ENCODE measurements at regions not wholly inside any gene's neighbourhood (a gene's known extent, or its start where the extent isn't known, plus 50 kb on each side); places are given as distances from the start of the nearest gene placed in this dataset.

DNA sequence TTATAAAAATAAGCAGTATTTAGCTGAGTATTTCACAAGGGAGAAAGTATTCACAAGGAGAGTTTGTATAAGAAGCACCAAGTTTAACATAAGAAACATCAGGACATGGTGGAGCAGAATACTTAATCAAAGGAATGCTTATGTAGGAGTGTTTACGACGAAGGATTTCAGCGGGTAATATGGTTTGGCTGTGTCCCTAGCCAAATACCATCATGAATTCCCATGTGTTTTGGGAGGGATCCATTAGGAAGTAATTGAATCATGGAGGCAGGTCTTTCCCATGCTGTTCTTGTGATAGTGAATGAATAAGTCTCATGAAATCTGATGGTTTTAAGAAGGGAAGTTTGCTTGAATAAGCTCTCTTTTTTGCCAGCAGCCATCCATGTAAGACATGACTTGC is 1099.1 kb upstream of the ADGRB3 start:
- Histone ChIP-seq H3K9ac (ENCODE audit: low read length) (no peak overlapping the region), H3K79me2 (ENCODE audit: low read length) (no peaks in the 10 kb centered on the region), H3K4me2 (ENCODE audit: low read depth, low read length) (no peak overlapping the region), H3K27ac (ENCODE audit: low read length) (no peak overlapping the region), H3K36me3 (replicated peaks; ENCODE audit: insufficient read depth, low read length) (no peaks in the 10 kb centered on the region), H3K9me3 (replicated peaks; ENCODE audit: insufficient read depth, low read length) (no peaks in the 10 kb centered on the region), H3F3A (ENCODE audit: insufficient read depth, low read length) (no peaks in the 10 kb centered on the region), H3K4me3 (ENCODE audit: low read length) (no peak overlapping the region), H3K9me2 (replicated peaks; ENCODE audit: insufficient read depth, low read length) (no peaks in the 10 kb centered on the region), H4K20me1 (ENCODE audit: insufficient read depth, low read length) (no peaks in the 10 kb centered on the region), H2AFZ (ENCODE audit: low read length) (no peak overlapping the region), H3K27me3 (replicated peaks; ENCODE audit: insufficient read depth, low read length) (no peaks in the 10 kb centered on the region), H3K4me1 (ENCODE audit: low read length) (no peaks in the 10 kb centered on the region)
- DNase-seq, result no peak
- TF ChIP-seq EZH2 (optimal IDR thresholded peaks at IDR 0.05; ENCODE audit: low read depth, low read length), result no peak
- TF ChIP-seq EZH2phosphoT487 (IDR thresholded peaks at IDR 0.05; ENCODE audit: low read length), result no peak
- no peak for TF ChIP-seq CTCF (IDR thresholded peaks at IDR 0.05; ENCODE audit: low read length)

GRCh38 chr6:67506352-67506751 is 1128.7 kb upstream of the ADGRB3 start:
- Histone ChIP-seq H3K4me2 (ENCODE audit: low read depth, low read length) (no peak overlapping the region), H3K27me3 (replicated peaks; ENCODE audit: insufficient read depth, low read length) (no peaks in the 10 kb centered on the region), H3K79me2 (ENCODE audit: low read length) (no peaks in the 10 kb centered on the region), H3K4me3 (ENCODE audit: low read length) (no peak overlapping the region), H3K9me2 (replicated peaks; ENCODE audit: insufficient read depth, low read length) (no peaks in the 10 kb centered on the region), H3F3A (ENCODE audit: insufficient read depth, low read length) (no peaks in the 10 kb centered on the region), H3K36me3 (replicated peaks; ENCODE audit: insufficient read depth, low read length) (no peaks in the 10 kb centered on the region), H3K27ac (ENCODE audit: low read length) (no peak overlapping the region), H3K4me1 (ENCODE audit: low read length) (no peaks in the 10 kb centered on the region), H4K20me1 (ENCODE audit: insufficient read depth, low read length) (no peaks in the 10 kb centered on the region), H2AFZ (ENCODE audit: low read length) (no peak overlapping the region), H3K9ac (ENCODE audit: low read length) (no peak overlapping the region), H3K9me3 (replicated peaks; ENCODE audit: insufficient read depth, low read length) (no peaks in the 10 kb centered on the region)
- DNase-seq, result no peak
- TF ChIP-seq EZH2 (optimal IDR thresholded peaks at IDR 0.05; ENCODE audit: low read depth, low read length), result no peak
- TF ChIP-seq EZH2phosphoT487 (IDR thresholded peaks at IDR 0.05; ENCODE audit: low read length), result no peak
- no peak for TF ChIP-seq CTCF (IDR thresholded peaks at IDR 0.05; ENCODE audit: low read length)

- Histone ChIP-seq H3K9me3 (replicated peaks; ENCODE audit: insufficient read depth, low read length) (no peaks in the 10 kb centered on the region), H4K20me1 (ENCODE audit: insufficient read depth, low read length) (no peaks in the 10 kb centered on the region), H3K9me2 (replicated peaks; ENCODE audit: insufficient read depth, low read length) (no peaks in the 10 kb centered on the region), H3K9ac (ENCODE audit: low read length) (no peak overlapping the region), H3K4me1 (ENCODE audit: low read length) (no peaks in the 10 kb centered on the region), H3K4me3 (ENCODE audit: low read length) (no peak overlapping the region), H3K27me3 (replicated peaks; ENCODE audit: insufficient read depth, low read length) (no peaks in the 10 kb centered on the region), H3K27ac (ENCODE audit: low read length) (no peak overlapping the region), H3K36me3 (replicated peaks; ENCODE audit: insufficient read depth, low read length) (no peaks in the 10 kb centered on the region), H3F3A (ENCODE audit: insufficient read depth, low read length) (no peaks in the 10 kb centered on the region), H2AFZ (ENCODE audit: low read length) (peak overlapping the region; percentile 19; the same call in 1 of the 2 replicates), H3K4me2 (ENCODE audit: low read depth, low read length) (no peak overlapping the region), H3K79me2 (ENCODE audit: low read length) (no peaks in the 10 kb centered on the region)
- TF ChIP-seq CTCF (IDR thresholded peaks at IDR 0.05; ENCODE audit: low read length) (no peak), EZH2phosphoT487 (IDR thresholded peaks at IDR 0.05; ENCODE audit: low read length) (no peak), EZH2 (optimal IDR thresholded peaks at IDR 0.05; ENCODE audit: low read depth, low read length) (no peak)
- DNase-seq, result no peak
Measured at GRCh38 chr6:67501755-67502154, 1133.3 kb upstream of the ADGRB3 start.
